ENCODE measurements at regions not wholly inside any gene's neighbourhood (a gene's known extent, or its start where the extent isn't known, plus 50 kb on each side); places are given as distances from the start of the nearest gene placed in this dataset.

- no peak for ATAC-seq
- TF ChIP-seq ZNF565 (CRISPR knock-in tag; conservative IDR thresholded peaks at IDR 0.05; ENCODE audit: low read depth) (no peak), PATZ1 (CRISPR knock-in tag; IDR thresholded peaks at IDR 0.05; ENCODE audit: borderline replicate concordance) (no peak), ARNTL (CRISPR knock-in tag; IDR thresholded peaks at IDR 0.05; ENCODE audit: borderline replicate concordance, low read depth) (no peak), SNAI2 (CRISPR knock-in tag; IDR thresholded peaks at IDR 0.05) (no peak), ISL1 (CRISPR knock-in tag; IDR thresholded peaks at IDR 0.05) (no peak), ZFP30 (CRISPR knock-in tag; IDR thresholded peaks at IDR 0.05) (no peak), ESRRG (CRISPR knock-in tag; IDR thresholded peaks at IDR 0.05) (no peak)
Measured at GRCh38 chr1:187641015-187641414, 812.3 kb downstream of the PLA2G4A start.

GRCh38 chr1:187641463-187641862, 812.7 kb downstream of the PLA2G4A start:
- no peak for ATAC-seq
- TF ChIP-seq OSR1 (CRISPR knock-in tag; IDR thresholded peaks at IDR 0.05) (no peak), ZNF70 (CRISPR knock-in tag; IDR thresholded peaks at IDR 0.05) (no peak), ARNTL (CRISPR knock-in tag; IDR thresholded peaks at IDR 0.05; ENCODE audit: borderline replicate concordance, low read depth) (no peak), GLIS3 (CRISPR knock-in tag; IDR thresholded peaks at IDR 0.05) (no peak), RARB (CRISPR knock-in tag; IDR thresholded peaks at IDR 0.05) (no peak), TCF4 (CRISPR knock-in tag; IDR thresholded peaks at IDR 0.05; ENCODE audit: borderline replicate concordance) (no peak), CSRNP3 (CRISPR knock-in tag; IDR thresholded peaks at IDR 0.05) (no peak), ZC3H10 (CRISPR knock-in tag; IDR thresholded peaks at IDR 0.05) (no peak), SNAI2 (CRISPR knock-in tag; IDR thresholded peaks at IDR 0.05) (no peak), CSDC2 (CRISPR knock-in tag; IDR thresholded peaks at IDR 0.05) (no peak), TSHZ2 (CRISPR knock-in tag; IDR thresholded peaks at IDR 0.05) (no peak), BACH2 (CRISPR knock-in tag; IDR thresholded peaks at IDR 0.05; ENCODE audit: borderline replicate concordance) (no peak), ISL1 (CRISPR knock-in tag; IDR thresholded peaks at IDR 0.05) (no peak), TOX (CRISPR knock-in tag; IDR thresholded peaks at IDR 0.05; ENCODE audit: borderline replicate concordance) (no peak), ZFP30 (CRISPR knock-in tag; IDR thresholded peaks at IDR 0.05) (no peak), ZNF8 (CRISPR knock-in tag; IDR thresholded peaks at IDR 0.05) (no peak), CREB5 (CRISPR knock-in tag; IDR thresholded peaks at IDR 0.05; ENCODE audit: low read depth) (no peak), PATZ1 (CRISPR knock-in tag; IDR thresholded peaks at IDR 0.05; ENCODE audit: borderline replicate concordance) (no peak), ESRRG (CRISPR knock-in tag; IDR thresholded peaks at IDR 0.05) (no peak)

GRCh38 chr1:187641907-187642306, 813.2 kb downstream of the PLA2G4A start:
- no peak for TF ChIP-seq TSHZ2 (CRISPR knock-in tag; IDR thresholded peaks at IDR 0.05)
- TF ChIP-seq PPARA (CRISPR knock-in tag; IDR thresholded peaks at IDR 0.05; ENCODE audit: borderline replicate concordance): no peak
- no peak for TF ChIP-seq RARB (CRISPR knock-in tag; IDR thresholded peaks at IDR 0.05)
- TF ChIP-seq TCF4 (CRISPR knock-in tag; IDR thresholded peaks at IDR 0.05; ENCODE audit: borderline replicate concordance): no peak
- TF ChIP-seq ZNF70 (CRISPR knock-in tag; IDR thresholded peaks at IDR 0.05): no peak
- no peak for TF ChIP-seq ESRRG (CRISPR knock-in tag; IDR thresholded peaks at IDR 0.05)
- no peak for TF ChIP-seq BACH2 (CRISPR knock-in tag; IDR thresholded peaks at IDR 0.05; ENCODE audit: borderline replicate concordance)
- TF ChIP-seq CSDC2 (CRISPR knock-in tag; IDR thresholded peaks at IDR 0.05): no peak
- ATAC-seq: no peak

Measured in SK-N-SH treated with all-trans-retinoic acid at 6 μM for 48 hours (cell line).